Activated CD8-positive, alpha-beta memory T cell treated with anti-CD3 and anti-CD28 coated beads, Interleukin-2, amount 10 ng/mL, durations not matched to agents 7 days and 5 days (primary cell): ENCODE measurements at regions not wholly inside any gene's neighbourhood (a gene's known extent, or its start where the extent isn't known, plus 50 kb on each side); places are given as distances from the start of the nearest gene placed in this dataset.
"Not testable (repeated sequence)": the region's sequence is repeated elsewhere in the genome, so short reads cannot be mapped to it uniquely, and the experiment has no call there.

Experiments
- ATAC-seq: fragments of 150-1000 bp; cut with Tn5 transposase; one replicate; pipeline ENCODE4 v1.10.0; 2021; ENCODE audit warnings: moderate library complexity
- CTCF ChIA-PET: fragments of 350-600 bp; sonication (Branson Sonifier 250); formaldehyde crosslinking; loops from one replicate; lab custom pipeline; 2021; ENCODE audit warnings: antibody characterized with exemption; lab: Charles Lee
- DNase-seq: peaks from one replicate; pipeline ENCODE4 v3.0.0-alpha.2; 2020
- H3K27ac Mint-ChIP-seq: one replicate; pipeline ENCODE4 v1.8.0; 2021; ENCODE audit warnings: mild to moderate bottlenecking, mixed read lengths
- H3K27me3 Mint-ChIP-seq: one replicate; pipeline ENCODE4 v1.8.0; 2021; ENCODE audit warnings: mixed read lengths
- H3K36me3 Mint-ChIP-seq: one replicate; pipeline ENCODE4 v1.8.0; 2021; ENCODE audit warnings: mild to moderate bottlenecking, mixed read lengths
- H3K4me1 Mint-ChIP-seq: one replicate; pipeline ENCODE4 v1.8.0; 2021; ENCODE audit warnings: mixed read lengths
- H3K4me3 Mint-ChIP-seq: one replicate; pipeline ENCODE4 v1.8.0; 2021; ENCODE audit warnings: mild to moderate bottlenecking, moderate library complexity, mixed read lengths
- H3K9me3 Mint-ChIP-seq: one replicate; pipeline ENCODE4 v1.8.0; 2022; ENCODE audit warnings: low read depth, mixed read lengths

DNA sequence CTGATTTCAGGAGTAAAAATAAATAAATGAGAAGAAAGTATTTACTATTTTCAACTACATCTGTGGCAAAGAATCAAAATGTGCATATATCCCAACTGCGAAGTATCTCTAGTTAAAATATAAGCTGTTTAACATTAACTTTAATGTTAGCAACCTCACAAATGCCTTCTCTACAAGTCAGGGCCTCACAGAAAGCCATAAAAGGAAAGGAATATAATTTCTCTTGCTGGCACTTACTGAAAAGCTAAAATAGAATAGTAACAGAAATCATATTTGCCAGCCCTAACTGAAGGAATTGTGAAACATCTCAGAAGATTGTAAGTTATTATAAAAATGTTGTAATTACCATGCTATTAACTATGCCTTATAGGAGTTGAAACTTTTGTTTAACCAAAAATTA, 65.1 kb upstream of the MBNL1 start:
- H3K4me1 Mint-ChIP-seq, result peaks cover 65% of the 10 kb centered on the region

DNA sequence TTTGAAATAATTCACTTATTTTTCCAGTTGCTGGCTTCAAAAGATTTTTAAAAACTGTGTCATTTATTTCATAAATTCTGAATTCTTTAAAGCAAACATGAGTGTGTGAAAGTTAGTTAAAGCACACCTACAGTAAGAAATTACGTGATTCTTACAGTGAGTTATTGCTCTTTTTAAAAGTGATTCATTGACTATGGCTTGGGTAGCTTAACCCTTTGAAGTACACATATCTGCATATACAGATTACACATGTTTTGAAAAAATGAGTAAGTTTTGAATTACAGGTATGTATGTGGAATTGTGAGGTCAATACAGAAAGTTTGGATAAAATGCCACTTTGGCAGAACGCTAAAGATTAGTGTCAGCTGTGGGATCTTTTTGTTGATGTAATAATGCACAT, 64.5 kb upstream of the MBNL1 start:
- Mint-ChIP-seq H3K4me3 (peak overlapping the region; percentile 73), H3K27ac (peak overlapping the region; percentile 89), H3K36me3 (peaks cover 17% of the 10 kb centered on the region), H3K4me1 (peaks cover 65% of the 10 kb centered on the region), H3K27me3 (no peaks in the 10 kb centered on the region), H3K9me3 (peaks cover 7% of the 10 kb centered on the region)
- ATAC-seq, result no peak
- no peak for DNase-seq
- CTCF ChIA-PET, result interaction anchor here (1.0 to 2.8 kb wide), 6 partner anchors 10 to 65 kb away, joined by 3 to 12 read pairs (median 7); partner anchors contain the start of gene MBNL1

More for the DNA sequence above, 65.1 kb upstream of the MBNL1 start:
- DNase-seq (no peak), ATAC-seq (no peak)
- CTCF ChIA-PET, result interaction anchor here (0.7 to 2.1 kb wide), 6 partner anchors 10 to 65 kb away, joined by 3 to 9 read pairs (median 4); partner anchors contain the start of gene MBNL1
- H3K27ac Mint-ChIP-seq, result peak overlapping the region; percentile 89
- H3K36me3 Mint-ChIP-seq, result peaks cover 13% of the 10 kb centered on the region
- peaks cover 5% of the 10 kb centered on the region for H3K9me3 Mint-ChIP-seq
- peak overlapping the region; percentile 73 for H3K4me3 Mint-ChIP-seq
- no peaks in the 10 kb centered on the region for H3K27me3 Mint-ChIP-seq

DNA sequence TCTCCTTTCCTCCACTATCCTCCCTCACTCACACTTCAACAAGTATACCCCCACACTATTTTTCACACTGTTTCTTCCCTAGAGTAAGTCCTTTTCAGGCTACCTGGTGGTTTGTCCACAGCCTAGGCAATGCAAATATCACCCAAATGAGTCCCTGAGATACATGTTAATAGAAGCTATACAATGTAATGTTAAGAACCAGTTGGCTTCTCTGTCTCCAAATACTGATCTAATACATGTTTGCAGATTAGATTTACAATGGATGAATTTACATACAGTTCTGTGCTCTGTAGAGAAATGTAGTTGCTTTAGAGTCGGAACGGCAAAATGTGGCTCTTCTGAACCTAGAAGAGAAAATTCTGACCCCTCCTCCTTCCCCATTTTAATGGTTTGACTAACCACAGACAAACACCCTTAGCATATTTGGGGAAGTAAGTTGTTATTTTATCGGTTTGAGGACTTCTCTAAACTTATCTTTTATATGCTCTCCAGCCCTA, 63.6 kb upstream of the MBNL1 start:
- ATAC-seq, result peak; percentile 31
- H3K27me3 Mint-ChIP-seq, result no peaks in the 10 kb centered on the region
- CTCF ChIA-PET, result interaction anchor here (2.1 to 2.8 kb wide), 2 partner anchors 11 to 12 kb away, joined by 9 to 12 read pairs; no protein-coding TSS in a partner anchor
- peaks cover 17% of the 10 kb centered on the region for H3K36me3 Mint-ChIP-seq
- peaks cover 7% of the 10 kb centered on the region for H3K9me3 Mint-ChIP-seq
- no peak for DNase-seq
- peaks cover 65% of the 10 kb centered on the region for H3K4me1 Mint-ChIP-seq
- peak overlapping the region; percentile 89 for H3K27ac Mint-ChIP-seq
- H3K4me3 Mint-ChIP-seq, result peak overlapping the region; percentile 76

DNA sequence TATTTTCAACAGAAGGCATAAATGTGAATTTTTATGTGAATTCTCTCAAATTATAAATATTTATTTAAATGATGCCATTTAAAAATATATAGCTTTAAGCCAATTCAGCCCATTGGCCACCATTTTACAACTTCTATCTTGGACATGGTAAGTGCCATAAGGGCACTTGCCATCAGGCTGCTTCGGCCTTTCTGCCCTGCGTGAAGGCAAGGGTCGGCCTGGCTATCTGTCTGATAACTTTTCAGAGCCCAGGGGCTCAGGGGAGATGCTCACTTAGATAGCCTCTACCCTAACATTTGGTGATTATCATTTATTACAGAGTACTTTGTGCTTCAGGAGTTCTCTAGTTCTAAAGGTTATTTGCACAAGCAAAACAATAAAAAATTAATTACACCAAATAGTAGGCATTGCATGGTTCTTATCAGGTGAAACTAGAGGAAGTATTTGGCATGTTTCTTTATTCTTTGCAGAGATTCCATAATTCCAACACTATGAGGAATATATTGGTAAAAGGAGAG, 62.4 kb upstream of the MBNL1 start:
- Mint-ChIP-seq H3K4me3 (peak overlapping the region; percentile 76), H3K36me3 (peaks cover 17% of the 10 kb centered on the region), H3K9me3 (peaks cover 7% of the 10 kb centered on the region), H3K4me1 (peaks cover 61% of the 10 kb centered on the region), H3K27ac (no peak overlapping the region), H3K27me3 (no peaks in the 10 kb centered on the region)
- DNase-seq (no peak), ATAC-seq (no peak)
- CTCF ChIA-PET, result interaction anchor here (2.0 to 2.8 kb wide), 2 partner anchors 11 to 27 kb away, joined by 4 to 12 read pairs; no protein-coding TSS in a partner anchor

DNA sequence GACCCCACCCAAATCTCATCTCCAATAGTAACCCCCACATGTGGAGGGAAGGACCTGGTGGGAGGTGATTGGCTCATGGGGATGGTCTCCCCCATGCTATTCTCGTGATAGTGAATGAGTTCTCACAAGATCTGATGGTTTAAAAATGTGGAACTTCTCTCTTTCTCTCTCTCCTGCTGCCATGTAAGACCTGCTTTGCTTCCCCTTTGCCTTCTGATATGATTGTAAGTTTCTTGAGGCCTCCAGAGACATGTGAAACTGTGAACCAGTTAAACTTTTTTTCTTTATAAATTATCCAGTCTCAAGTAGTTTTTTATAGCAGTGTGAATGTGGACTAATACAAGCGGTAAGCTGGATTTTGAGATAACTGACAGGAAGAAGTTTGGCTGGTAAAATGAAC, 60.3 kb upstream of the MBNL1 start:
- Mint-ChIP-seq H3K27ac (peak overlapping the region; percentile 3), H3K9me3 (peaks cover 7% of the 10 kb centered on the region), H3K36me3 (peaks cover 17% of the 10 kb centered on the region), H3K4me3 (no peak overlapping the region), H3K4me1 (peaks cover 61% of the 10 kb centered on the region), H3K27me3 (no peaks in the 10 kb centered on the region)
- CTCF ChIA-PET, result interaction anchor here (1.0 to 2.0 kb wide), 3 partner anchors 12 to 25 kb away, joined by 3 to 4 read pairs (median 4); no protein-coding TSS in a partner anchor
- DNase-seq (no peak), ATAC-seq (no peak)

DNA sequence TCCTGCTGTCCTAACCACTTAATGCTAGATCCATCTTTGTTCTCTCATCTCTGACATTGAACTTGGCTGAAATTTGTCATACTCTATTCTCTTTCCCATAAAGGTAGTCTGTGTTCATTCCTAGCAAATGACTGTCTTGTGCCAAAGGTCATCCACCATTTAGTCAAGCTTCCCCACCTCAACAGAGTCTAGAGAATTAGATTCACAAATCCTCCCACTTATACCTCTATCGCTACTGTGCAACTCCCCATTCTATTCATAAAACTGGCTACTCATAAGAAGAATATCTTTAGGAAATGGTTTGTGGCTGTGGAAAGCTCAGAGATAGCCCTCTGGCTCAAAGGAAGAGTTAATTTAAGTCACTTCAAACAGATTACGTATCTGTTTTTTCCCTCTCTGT, 59.7 kb upstream of the MBNL1 start:
- DNase-seq, result no peak
- Mint-ChIP-seq H3K27me3 (no peaks in the 10 kb centered on the region), H3K36me3 (peaks cover 17% of the 10 kb centered on the region)

DNA sequence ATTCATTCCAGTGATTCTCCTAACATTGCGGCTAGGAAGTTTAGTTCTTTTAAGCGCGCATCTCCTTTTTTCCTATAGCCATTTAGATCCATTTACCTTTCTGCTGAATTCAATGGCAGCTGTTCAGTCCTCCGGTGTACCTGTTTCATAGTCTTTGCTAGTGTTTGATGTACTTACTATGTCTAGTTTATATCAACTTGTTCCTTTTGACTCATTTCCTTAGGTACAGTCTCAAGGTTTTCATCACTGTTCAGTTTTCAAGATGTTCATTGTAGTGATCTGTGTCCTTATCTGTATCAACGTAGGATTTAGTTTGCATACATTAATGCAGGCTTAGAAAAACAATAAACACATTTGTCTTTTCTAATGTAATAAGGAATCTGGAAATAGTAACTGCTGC, 59.0 kb upstream of the MBNL1 start:
- peak; percentile 18 for ATAC-seq
- Mint-ChIP-seq H3K4me1 (peaks cover 67% of the 10 kb centered on the region), H3K9me3 (peaks cover 7% of the 10 kb centered on the region), H3K4me3 (no peak overlapping the region), H3K36me3 (peaks cover 17% of the 10 kb centered on the region), H3K27ac (no peak overlapping the region), H3K27me3 (no peaks in the 10 kb centered on the region)
- CTCF ChIA-PET, result interaction anchor here (0.6 to 1.6 kb wide), 3 partner anchors 8 to 889 kb away, joined by 3 read pairs; no protein-coding TSS in a partner anchor
- DNase-seq, result no peak

More for the DNA sequence above, 59.7 kb upstream of the MBNL1 start:
- CTCF ChIA-PET, result interaction anchor here (0.8 to 1.6 kb wide), 3 partner anchors 9 to 13 kb away, joined by 3 to 4 read pairs (median 3); no protein-coding TSS in a partner anchor
- Mint-ChIP-seq H3K4me3 (peak overlapping the region; percentile 5), H3K9me3 (peaks cover 7% of the 10 kb centered on the region), H3K27ac (peak overlapping the region; percentile 62), H3K4me1 (peaks cover 66% of the 10 kb centered on the region)
- peak; percentile 40 for ATAC-seq

DNA sequence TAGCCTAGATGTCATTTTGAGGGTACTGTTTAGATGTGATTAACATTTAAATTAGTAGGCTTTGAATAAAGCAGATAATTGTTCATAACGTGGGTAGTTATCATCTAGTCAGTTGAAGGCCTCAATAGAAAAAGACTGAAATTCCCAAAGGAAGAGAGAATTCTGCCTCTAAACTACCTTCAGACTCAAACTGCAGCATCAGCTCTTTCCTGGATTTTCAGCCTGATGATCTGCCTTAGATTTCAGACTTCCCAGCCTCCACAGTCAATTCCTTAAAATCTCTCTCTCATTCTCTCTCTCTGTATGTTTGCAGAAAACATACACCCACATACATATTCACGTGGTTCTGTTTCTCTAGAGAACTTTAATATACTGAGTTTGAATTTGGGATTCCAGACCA, 58.0 kb upstream of the MBNL1 start:
- Mint-ChIP-seq H3K36me3 (peaks cover 17% of the 10 kb centered on the region), H3K27ac (no peak overlapping the region), H3K27me3 (no peaks in the 10 kb centered on the region), H3K4me3 (no peak overlapping the region), H3K9me3 (peaks cover 7% of the 10 kb centered on the region), H3K4me1 (peaks cover 59% of the 10 kb centered on the region)
- ATAC-seq, result no peak
- DNase-seq, result no peak
- CTCF ChIA-PET, result no interaction called here

DNA sequence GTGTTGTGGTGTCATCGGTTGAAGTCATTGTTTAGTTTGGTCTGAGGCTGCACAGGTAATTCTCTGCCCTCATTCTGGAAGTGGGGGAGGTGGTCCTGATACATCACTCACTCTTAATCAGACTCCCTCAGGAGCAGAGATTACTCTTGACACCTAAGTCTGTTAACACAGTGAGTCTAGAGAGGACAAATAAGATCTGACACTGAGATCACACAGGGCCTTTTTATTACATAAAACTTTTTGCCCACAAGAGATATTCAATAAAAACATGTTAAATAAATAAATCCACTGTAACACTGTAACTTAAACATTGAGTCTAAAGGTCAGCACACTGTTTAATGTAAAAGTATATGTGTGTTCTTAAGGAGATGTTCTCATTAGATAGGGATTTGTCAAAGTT, 57.1 kb upstream of the MBNL1 start:
- no peak overlapping the region for H3K27ac Mint-ChIP-seq
- H3K27me3 Mint-ChIP-seq, result no peaks in the 10 kb centered on the region
- peaks cover 54% of the 10 kb centered on the region for H3K4me1 Mint-ChIP-seq
- CTCF ChIA-PET, result no interaction called here
- DNase-seq (no peak), ATAC-seq (no peak)
- H3K9me3 Mint-ChIP-seq, result peaks cover 7% of the 10 kb centered on the region
- peaks cover 15% of the 10 kb centered on the region for H3K36me3 Mint-ChIP-seq
- no peak overlapping the region for H3K4me3 Mint-ChIP-seq

DNA sequence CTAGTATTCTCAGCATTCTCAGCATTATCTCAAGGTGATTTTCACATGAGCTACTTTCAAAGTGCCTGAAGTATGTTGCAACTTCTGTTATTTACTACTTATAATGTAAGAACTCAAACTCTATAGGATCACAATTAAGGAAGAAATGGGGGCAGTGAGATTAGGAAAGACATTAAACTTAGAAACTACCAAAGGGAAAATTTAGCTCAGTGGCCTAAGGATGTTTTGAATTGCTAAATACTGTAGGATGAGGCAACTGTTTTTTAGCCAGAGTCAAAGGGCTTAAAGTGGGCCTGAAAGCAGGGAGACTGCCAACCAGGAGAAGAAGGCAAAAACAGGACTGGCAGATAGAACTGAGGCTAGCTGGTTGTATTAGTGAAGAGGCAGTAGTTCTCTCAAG, 55.5 kb upstream of the MBNL1 start:
- H3K4me3 Mint-ChIP-seq, result no peak overlapping the region
- CTCF ChIA-PET, result interaction anchor here (1.0 to 1.4 kb wide), 4 partner anchors 12 to 35 kb away, joined by 3 read pairs; no protein-coding TSS in a partner anchor
- H3K9me3 Mint-ChIP-seq, result peaks cover 2% of the 10 kb centered on the region
- H3K27me3 Mint-ChIP-seq, result no peaks in the 10 kb centered on the region
- H3K36me3 Mint-ChIP-seq, result peaks cover 7% of the 10 kb centered on the region
- ATAC-seq, result no peak
- peaks cover 47% of the 10 kb centered on the region for H3K4me1 Mint-ChIP-seq
- no peak overlapping the region for H3K27ac Mint-ChIP-seq
- DNase-seq, result no peak

DNA sequence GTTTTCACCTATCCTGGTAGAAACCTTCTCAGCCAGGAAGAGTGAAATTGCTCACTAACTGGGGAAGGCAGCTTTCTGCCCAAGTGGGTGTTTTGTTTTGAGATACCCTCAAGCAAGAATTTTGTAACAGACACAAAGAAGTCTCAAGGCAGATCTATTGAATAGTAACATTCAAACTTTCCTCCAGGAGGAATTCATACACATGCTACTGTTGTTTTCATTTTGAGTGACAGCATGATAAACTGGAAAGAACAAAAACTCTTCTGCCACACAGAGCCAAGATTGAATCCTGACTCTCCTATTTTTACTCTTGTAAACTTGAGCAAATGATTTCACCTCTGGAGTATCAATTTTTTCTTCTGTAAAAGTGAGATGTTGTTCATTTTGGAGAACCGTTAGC, 54.8 kb upstream of the MBNL1 start:
- H3K27me3 Mint-ChIP-seq, result no peaks in the 10 kb centered on the region
- peaks cover 2% of the 10 kb centered on the region for H3K36me3 Mint-ChIP-seq
- no peak for DNase-seq
- ATAC-seq, result no peak
- H3K4me1 Mint-ChIP-seq, result peaks cover 45% of the 10 kb centered on the region
- H3K27ac Mint-ChIP-seq, result no peak overlapping the region
- no peak overlapping the region for H3K4me3 Mint-ChIP-seq
- peaks cover 2% of the 10 kb centered on the region for H3K9me3 Mint-ChIP-seq
- CTCF ChIA-PET, result interaction anchor here (1.0 to 1.1 kb wide), 2 partner anchors 12 to 36 kb away, joined by 3 read pairs; no protein-coding TSS in a partner anchor

DNA sequence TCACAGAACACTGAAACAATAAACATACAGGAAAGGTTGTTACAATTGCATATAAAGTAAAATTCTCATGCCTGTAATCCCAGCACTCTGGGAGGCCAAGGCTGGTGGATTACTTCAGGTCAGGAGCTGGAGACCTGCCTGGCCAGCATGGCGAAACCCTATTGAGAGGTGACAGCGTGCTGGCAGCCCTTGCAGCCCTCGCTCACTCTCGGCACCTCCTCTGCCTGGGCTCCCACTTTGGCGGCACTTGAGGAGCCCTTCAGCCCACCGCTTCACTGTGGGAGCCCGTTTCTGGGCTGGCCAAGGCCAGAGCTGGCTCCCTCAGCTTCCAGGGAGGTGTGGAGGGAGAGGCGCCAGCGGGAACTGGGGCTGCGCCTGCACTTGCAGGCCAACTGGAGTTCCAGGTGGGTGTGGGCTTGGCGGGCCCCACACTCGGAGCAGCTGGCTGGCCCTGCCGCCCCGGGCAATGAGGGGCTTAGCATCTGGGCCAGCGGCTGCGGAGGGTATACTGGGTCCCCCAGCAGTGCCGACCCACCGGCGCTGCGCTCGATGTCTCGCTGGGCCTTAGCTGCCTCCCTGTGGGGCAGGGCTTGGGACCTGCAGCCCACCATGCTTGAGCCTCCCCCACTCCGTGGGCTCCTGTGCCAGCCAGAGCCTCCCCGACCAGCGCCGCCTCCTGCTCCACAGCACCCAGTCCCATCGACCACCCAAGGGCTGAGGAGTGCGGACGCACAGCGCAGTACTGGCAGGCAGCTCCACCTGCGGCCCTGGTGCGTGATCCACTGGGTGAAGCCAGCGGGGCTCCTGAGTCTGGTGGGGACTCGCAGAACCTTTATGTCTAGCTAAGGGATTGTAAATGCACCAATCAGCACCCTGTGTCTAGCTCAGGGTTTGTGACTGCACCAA, 51.5 kb upstream of the MBNL1 start:
- CTCF ChIA-PET, result interaction anchor here (0.9 to 3.0 kb wide), 3 partner anchors 8 to 25 kb away, joined by 3 to 12 read pairs (median 4); no protein-coding TSS in a partner anchor
- not testable (repeated sequence) for H3K27ac Mint-ChIP-seq, H3K27me3 Mint-ChIP-seq, DNase-seq, ATAC-seq, H3K36me3 Mint-ChIP-seq, H3K4me3 Mint-ChIP-seq, H3K9me3 Mint-ChIP-seq
- peaks cover 48% of the 10 kb centered on the region for H3K4me1 Mint-ChIP-seq

DNA sequence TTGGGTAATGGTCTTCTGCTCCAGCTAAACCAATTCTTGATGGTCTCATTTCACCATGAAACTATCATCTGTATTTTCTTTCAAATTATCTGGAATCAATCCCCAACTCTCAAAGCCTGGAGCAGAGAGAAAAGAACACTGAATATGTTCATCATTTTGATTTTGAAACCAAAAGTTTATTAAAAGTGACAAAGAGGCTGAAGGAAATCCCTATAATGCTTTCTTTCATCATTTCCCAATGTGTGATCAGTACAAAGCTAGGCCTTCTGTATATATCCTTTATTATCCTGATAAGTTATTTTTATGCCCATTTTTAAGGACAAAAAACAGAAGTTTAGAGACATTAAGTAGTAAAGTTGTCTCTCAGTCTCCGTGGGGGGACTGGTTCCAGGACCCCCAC, 50.1 kb upstream of the MBNL1 start:
- no peaks in the 10 kb centered on the region for H3K27me3 Mint-ChIP-seq
- ATAC-seq, result no peak

More for the DNA sequence above, 50.1 kb upstream of the MBNL1 start:
- Mint-ChIP-seq H3K4me3 (peak overlapping the region; percentile 44), H3K4me1 (peaks cover 52% of the 10 kb centered on the region), H3K27ac (peak overlapping the region; percentile 75), H3K36me3 (no peaks in the 10 kb centered on the region), H3K9me3 (no peaks in the 10 kb centered on the region)
- no peak for DNase-seq
- CTCF ChIA-PET, result interaction anchor here (1.0 to 3.0 kb wide), 3 partner anchors 13 to 35 kb away, joined by 3 to 12 read pairs (median 4); no protein-coding TSS in a partner anchor
